GM12875 (cell line): ENCODE measurements at regions not wholly inside any gene's neighbourhood (a gene's known extent, or its start where the extent isn't known, plus 50 kb on each side); places are given as distances from the start of the nearest gene placed in this dataset.

Experiments used
- H3K4me3 ChIP-seq: one replicate; pipeline ENCODE4 v1.5.1; 2011; ENCODE audit warnings: low read depth, low read length, control low read depth
- TF ChIP-seq, protein P1 (sequence below): IDR thresholded peaks from 2 replicates; pipeline ENCODE4 v1.5.1; 2011; ENCODE audit warnings: low read depth, mild to moderate bottlenecking, control low read depth, inconsistent platforms, low read length, moderate library complexity, borderline replicate concordance; ENCODE audit not compliant: insufficient read depth

DNA sequence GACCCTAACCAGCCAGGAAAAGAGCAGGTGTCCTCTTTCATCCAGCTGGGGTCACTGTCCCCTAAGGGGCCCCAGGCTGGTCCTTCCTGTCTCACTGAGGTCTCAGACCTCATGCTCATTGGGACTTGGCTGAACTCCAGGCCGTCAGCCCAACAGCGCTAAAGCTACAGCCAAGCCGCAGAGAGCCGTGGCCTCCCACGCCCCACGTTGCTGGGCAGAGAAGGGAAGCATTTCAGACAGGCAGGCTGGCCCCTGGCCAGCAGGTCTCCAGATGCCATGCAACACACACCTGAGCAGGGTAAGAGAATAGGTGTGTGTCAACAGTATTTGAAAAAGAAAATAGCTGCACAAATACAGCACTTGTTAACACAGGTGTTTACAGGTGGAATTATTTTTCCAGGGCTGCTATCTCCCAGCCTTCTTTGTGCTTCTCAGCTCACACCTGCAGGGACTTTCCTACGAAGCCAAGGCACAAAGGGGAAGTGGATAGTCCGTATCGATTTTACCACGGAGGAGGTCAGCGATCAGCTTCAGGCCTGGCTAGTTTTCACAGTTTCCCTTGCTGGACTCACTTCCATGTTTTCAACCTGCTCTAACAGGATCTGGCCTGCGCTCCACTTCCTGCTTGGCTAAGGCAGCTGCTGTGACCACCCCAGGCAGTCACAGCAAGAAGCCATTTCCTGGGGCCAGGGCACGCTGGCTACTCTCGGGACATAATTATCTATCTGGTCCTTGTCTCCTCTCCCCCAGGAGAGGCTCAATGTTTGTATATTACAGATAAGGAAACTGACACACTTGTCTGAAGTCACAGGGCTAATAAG lies 156.1 kb upstream of the ID2 start:
- H3K4me3 ChIP-seq = no peak overlapping the region
- TF ChIP-seq, protein P1, sequence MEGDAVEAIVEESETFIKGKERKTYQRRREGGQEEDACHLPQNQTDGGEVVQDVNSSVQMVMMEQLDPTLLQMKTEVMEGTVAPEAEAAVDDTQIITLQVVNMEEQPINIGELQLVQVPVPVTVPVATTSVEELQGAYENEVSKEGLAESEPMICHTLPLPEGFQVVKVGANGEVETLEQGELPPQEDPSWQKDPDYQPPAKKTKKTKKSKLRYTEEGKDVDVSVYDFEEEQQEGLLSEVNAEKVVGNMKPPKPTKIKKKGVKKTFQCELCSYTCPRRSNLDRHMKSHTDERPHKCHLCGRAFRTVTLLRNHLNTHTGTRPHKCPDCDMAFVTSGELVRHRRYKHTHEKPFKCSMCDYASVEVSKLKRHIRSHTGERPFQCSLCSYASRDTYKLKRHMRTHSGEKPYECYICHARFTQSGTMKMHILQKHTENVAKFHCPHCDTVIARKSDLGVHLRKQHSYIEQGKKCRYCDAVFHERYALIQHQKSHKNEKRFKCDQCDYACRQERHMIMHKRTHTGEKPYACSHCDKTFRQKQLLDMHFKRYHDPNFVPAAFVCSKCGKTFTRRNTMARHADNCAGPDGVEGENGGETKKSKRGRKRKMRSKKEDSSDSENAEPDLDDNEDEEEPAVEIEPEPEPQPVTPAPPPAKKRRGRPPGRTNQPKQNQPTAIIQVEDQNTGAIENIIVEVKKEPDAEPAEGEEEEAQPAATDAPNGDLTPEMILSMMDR = peak; percentile 56; the same call in 1 of the 2 replicates

DNA sequence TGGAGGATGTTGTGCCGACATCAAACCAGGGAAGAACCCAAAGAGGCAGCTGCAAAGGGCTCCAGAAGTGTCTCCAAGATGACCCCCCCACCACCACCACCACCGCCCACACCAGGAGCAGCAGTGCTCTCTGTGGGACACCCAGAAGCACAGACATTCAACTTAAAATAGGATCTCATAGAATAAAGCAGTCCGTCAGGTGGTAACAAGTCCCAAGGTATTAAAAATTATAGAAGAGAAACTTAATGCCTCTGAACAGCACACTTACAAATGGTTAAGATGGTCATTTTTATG lies 155.5 kb upstream of the ID2 start:
- TF ChIP-seq, protein P1 = no peak
- no peak overlapping the region for H3K4me3 ChIP-seq

DNA sequence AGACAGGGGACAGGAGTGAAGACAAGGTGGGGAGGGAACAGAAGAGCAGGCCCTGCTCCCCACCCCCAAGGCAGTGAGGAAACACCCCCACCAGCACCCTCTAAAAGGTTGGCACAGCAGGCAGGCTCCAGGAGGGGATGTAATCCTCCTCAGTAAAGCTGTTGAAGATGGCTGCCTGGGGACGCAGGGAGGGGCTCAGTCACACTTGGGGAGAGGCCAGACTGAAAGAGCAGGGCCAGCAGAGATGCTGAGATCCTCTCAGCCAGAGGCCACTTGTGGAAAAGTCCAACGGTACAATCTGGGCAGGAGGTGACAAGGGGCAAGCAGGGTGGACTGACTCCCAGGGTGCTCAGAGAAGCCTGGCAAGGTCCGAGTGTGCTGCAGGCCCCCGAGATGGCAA lies 154.8 kb upstream of the ID2 start:
- H3K4me3 ChIP-seq = no peak overlapping the region
- TF ChIP-seq, protein P1 = no peak

DNA sequence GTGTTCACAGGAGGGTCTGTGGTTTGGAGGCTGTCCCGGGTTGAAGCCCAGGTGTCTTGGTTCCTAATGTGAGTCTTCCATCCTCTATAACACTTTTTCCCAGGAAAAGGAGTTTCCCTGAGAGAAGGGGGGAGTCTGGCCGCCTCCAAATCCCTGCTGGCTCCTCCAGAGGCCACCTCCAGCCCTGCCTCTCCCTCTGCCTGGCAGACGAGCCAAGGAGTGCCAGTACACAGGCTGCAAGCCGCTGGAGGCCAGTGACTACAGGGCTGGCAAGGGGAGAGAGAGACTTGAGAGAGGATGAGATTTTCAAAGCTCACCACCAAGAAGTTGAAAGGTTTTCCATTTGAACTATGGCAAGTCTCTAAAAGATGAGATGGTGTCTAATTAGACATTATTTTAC lies 154.2 kb upstream of the ID2 start:
- TF ChIP-seq, protein P1 = no peak
- H3K4me3 ChIP-seq = no peak overlapping the region

DNA sequence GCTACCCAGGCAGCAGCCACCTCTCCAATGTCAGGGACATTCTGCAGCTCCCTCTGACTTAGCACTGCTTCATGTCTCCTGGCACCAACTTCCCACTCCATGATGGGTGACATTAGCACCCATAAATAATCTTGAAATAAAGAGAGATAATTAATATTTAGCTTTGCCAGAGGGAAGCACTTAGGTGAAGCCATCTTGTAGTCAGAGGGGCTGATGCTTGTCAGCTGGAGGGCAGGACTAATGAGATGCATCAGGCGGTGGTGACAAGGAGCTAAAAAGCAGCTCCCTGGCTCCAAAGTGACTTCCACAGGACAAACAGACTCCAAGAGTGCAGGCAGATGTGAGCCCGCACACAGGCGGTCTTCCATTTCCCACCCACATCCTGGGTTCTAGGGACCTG lies 153.0 kb upstream of the ID2 start:
- H3K4me3 ChIP-seq = no peak overlapping the region
- TF ChIP-seq, protein P1 = no peak

DNA sequence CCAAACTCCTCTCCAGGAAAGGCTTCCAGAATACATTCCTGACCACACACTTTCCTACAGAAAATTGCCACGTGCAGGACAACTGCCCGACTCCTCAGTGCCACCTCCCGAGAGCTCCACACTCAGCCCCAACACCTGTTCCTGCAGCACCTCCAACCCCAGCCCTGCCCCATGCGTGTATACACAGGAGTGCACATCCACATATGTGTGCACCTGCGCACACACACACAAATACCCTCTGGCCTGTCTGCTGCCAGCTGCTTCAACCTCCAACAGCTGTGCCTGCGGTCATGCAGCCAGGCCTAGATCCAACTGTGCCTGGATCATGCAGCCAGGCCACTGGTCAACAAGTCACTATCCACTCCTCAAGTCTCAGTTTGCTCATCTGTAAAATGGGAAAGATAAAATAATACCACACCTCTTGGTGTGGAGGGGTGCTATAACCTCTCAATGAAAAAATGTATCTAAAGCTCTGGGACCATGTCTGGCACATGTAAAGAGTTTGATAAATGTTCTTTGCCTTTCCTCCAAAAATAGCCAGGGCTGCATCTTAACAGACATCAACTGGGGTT lies 152.1 kb upstream of the ID2 start:
- TF ChIP-seq, protein P1 = no peak
- H3K4me3 ChIP-seq = no peak overlapping the region

DNA sequence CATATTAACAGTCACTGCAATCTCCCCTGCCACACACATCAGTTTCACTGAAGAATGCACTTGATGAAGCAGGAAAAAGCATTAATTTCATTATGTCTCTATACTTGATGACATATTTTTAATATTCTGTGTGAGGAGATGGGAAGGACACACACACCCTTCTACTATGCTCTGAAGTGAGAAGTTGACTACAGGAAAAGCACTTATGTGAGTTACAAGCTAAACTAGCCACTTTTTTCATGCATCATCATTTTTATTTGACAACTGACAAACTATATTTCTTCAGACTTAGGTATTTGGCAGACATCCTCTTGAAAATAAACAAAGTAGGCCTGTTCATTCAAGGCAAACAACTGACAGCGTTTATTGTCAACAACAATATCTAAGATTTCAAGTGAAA lies 150.4 kb upstream of the ID2 start:
- TF ChIP-seq, protein P1 = no peak
- H3K4me3 ChIP-seq = no peak overlapping the region
